GM18498 (cell line): ENCODE measurements at regions not wholly inside any gene's neighbourhood (a gene's known extent, or its start where the extent isn't known, plus 50 kb on each side); places are given as distances from the start of the nearest gene placed in this dataset.
"Not testable (repeated sequence)": the region's sequence is repeated elsewhere in the genome, so short reads cannot be mapped to it uniquely, and the experiment has no call there.

Source experiments
- ATAC-seq: cut with Tn5 transposase; IDR thresholded peaks from one replicate; pipeline ENCODE4 v1.9.1; 2021; ENCODE audit warnings: mild to moderate bottlenecking, moderate library complexity; ENCODE audit not compliant: unreplicated experiment

- no peak for ATAC-seq
Observed at GRCh38 chr2:220574038-220574437, 946.6 kb downstream of the SLC4A3 start.

- ATAC-seq = no peak
Observed at GRCh38 chr2:220575963-220576362, 948.5 kb downstream of the SLC4A3 start.

GRCh38 chr2:220579452-220579851 lies 952.0 kb downstream of the SLC4A3 start:
- no peak for ATAC-seq

DNA sequence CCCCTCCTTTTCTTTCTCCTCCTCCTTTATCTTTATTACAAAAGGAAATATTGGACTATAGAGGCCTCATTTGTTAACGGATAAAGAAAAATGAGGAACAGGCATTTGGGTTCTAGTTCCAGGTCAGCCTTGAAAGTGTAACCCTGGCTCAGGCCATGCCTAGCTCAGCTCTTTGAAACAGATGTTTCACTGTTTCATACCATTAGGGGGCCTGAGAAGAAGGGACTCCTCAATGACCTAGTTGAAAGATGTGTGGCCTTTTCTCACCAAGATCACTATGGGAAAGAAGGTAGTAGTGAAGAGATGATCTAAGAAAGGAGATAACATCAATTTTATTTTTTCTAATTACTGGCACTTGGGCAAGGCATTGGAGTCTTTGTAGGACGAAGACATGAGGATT lies 952.7 kb downstream of the SLC4A3 start:
- no peak for ATAC-seq

- no peak for ATAC-seq
Observed at GRCh38 chr2:220583725-220584124, 956.3 kb downstream of the SLC4A3 start.

DNA sequence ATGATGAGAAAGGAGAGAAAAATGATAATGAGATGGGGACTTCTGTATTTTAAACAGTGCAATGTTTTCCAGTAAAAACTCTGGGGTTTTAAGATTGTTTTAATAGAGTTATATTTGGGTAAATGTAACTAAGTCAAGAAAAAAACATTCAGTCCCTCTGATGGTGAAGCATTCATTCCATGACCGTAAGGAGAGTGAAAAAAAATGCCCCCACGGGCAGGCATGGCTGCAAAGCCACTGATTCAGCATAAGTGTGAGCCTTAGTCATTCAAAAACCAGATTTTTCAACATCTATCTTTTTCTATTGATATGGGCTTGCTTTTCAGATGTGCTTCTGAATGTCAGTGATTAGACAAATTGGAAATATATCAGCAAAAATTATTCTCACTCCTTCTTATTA lies 957.8 kb downstream of the SLC4A3 start:
- ATAC-seq = no peak

DNA sequence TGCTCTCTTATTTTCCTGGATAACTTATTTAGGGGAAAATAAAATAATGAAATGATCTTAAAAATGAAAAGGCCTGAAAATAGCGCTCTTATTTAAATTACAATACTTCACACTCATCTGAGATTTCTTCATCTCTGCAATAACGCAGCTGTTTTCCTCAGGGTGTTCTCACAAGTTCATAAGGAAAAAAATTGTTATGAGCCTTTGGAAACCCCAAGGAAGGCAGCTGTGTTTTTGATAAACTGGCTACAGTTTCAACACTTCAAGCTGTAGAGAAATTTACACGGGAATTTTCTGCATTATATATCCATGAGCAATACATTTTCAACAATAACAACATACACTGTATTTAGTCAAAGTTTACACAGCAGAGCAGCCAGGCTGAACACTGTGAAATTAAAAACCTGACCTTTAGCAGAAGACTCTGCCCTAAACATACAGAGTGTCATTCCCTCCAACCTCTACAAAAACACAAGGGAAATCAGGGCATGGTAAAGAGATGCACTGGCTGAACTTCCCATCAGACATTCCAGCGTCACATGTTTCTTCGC lies 959.6 kb downstream of the SLC4A3 start:
- no peak for ATAC-seq

GRCh38 chr2:220588148-220588547 lies 960.7 kb downstream of the SLC4A3 start:
- ATAC-seq = no peak

GRCh38 chr2:220590476-220590875 lies 963.0 kb downstream of the SLC4A3 start:
- ATAC-seq = no peak

DNA sequence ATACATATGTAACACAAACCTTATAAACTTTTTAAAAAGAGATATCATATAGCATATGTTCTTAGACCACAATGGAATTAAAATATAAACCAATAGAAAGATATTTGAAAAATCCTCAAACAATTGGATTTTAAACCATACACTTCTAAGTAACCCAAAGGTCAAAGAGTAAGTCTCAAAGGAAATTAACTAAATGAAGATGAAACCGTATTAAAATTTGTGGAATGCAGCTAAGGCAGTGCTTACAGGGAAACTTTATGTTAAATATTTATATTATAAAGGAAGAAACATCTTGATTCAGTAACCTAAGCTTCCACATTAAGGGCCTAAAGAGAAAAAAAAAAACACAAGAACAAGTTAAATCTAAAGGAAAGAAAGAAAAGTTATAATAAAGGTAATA lies 966.1 kb downstream of the SLC4A3 start:
- no peak for ATAC-seq

- no peak for ATAC-seq
Observed at GRCh38 chr2:220601674-220602073, 970.4 kb downstream of the EPHA4 start.

DNA sequence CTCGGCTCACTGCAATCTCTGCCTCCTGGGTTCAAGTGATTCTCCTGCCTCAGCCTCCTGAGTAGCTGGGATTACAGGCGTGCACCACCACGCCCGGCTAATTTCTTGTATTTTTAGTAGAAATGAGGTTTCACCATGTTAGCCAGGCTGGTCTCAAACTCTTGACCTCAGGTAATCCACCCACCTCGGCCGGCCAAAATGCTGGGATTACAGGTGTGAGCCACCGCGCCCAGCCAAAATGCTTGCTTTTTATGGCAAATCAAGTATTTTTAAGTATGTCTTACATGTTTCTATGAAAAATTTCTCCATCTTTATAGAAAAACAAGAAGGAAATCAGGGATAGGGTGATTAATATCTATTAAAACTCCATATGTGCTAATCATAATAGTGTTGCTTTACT lies 959.1 kb downstream of the EPHA4 start:
- not testable (repeated sequence) for ATAC-seq

GRCh38 chr2:220614064-220614463 lies 958.0 kb downstream of the EPHA4 start:
- ATAC-seq = no peak

DNA sequence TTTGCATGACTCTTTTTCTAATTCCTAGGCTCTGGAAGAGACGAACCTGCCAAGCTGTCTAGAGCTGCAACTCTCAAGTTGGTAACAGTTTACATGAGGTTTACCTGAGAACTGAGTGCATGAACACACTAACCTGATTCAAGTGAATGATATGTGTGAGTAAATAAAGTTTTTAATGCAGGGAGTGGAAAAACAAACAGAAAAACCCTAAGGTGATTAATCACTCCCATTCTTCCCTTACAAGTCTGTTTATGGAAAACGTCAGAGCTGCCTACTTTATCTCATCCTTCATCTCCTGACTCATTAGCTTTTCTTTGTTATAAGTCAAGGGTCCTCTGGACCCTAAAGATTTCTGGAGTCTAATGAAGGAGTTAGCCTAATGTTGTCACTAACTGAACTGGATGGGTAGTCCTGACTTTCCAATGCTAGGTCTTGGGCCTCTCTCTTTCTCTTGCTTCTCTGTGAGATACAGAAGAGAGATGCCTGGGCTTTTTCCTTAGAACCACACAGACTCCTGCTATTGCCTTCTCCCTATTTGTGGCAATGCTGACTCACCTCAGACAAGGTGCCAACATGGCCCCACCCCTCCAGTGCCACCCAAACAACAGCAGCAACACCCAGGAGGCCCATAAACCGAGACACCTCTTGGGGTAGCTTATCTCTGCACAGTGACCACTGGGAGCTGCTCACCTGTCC lies 952.4 kb downstream of the EPHA4 start:
- no peak for ATAC-seq

DNA sequence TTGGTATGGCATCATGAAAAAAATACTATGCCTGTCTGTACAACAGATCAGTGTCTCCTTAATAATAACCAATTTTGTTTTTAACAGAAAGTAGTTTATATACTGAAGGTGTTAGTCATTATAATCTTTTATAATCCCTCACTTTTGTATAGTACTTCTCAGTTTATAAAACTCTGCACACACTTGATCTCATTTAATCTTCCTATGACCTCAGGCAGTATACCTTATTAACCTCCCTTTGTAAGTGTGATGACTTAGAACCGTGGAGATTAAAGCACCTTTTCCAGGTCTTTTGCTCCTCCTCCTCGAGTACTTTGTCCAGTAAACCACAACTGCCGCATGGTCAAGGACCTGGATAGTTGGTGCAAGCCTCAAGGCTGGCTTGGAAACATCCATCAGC lies 945.5 kb downstream of the EPHA4 start:
- no peak for ATAC-seq

- ATAC-seq = no peak
Observed at GRCh38 chr2:220628252-220628651, 943.9 kb downstream of the EPHA4 start.

DNA sequence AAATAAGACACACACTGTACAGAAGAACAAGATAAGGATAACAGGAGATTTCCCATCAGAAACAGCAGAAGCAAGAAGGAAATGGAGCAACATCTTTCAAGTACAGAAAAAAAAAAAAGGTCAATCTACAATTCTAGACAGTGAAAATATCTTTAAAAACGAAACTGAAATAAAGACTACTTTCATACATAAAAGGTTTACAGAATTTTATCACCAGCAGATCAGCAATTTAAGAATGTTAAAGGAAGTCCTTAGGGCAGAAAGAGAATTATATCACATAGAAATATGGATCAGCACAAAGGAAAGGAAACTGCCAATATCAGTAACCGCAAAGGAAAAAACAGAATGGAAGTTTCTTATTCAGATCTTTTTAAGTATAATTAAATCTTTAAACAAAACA lies 931.0 kb downstream of the EPHA4 start:
- ATAC-seq = no peak

DNA sequence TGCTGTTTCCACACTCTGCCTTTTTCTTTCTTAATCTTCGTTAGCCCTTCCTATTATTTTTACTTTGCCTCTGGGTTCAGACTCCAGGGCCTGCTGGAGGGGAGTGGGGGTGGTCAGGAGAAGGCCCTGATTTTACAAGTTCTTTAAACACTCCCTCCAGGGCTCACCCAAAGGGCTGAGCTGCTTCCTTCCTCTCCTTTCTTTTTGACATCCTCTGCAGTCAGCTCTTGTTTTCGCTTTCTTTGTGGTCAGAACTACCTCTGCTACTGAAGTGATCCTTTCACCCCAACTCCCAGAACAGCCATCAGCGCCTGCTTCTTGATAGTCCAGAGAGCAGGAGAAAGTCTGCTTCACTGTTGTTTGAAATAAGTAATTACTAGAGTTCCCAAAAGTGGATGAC lies 925.7 kb downstream of the EPHA4 start:
- ATAC-seq = peak; percentile 78

GRCh38 chr2:220648628-220649027 lies 923.5 kb downstream of the EPHA4 start:
- ATAC-seq = no peak

GRCh38 chr2:220653776-220654175 lies 918.3 kb downstream of the EPHA4 start:
- no peak for ATAC-seq

DNA sequence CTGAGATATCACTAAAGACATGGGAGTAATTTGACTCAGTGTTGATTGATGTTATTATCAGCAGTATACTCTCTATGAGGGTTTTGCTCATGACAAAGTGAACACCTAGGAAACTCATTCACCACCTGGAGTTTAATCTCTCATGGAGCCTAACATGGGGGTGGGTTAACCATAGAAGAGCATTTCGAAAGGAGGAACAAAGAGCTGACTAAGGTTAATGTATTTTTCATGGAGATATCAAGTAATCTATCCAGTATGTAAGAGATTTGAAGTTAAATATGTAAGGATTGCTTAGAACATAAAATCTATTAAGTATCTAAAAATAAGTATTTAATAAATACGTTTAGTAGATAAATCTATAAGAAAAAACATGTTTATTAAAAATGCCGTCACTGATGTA lies 917.8 kb downstream of the EPHA4 start:
- no peak for ATAC-seq

GRCh38 chr2:220660277-220661145 lies 911.6 kb downstream of the EPHA4 start:
- ATAC-seq = no peak
